ENCODE measurements at regions not wholly inside any gene's neighbourhood (a gene's known extent, or its start where the extent isn't known, plus 50 kb on each side); places are given as distances from the start of the nearest gene placed in this dataset.

GRCh38 chr7:45296748-45297147 is 139.2 kb downstream of the RAMP3 start:
- TF ChIP-seq CTCF (IDR thresholded peaks at IDR 0.05) (no peak), EZH2 (IDR thresholded peaks at IDR 0.05) (no peak)

Data from neural progenitor cell (in vitro differentiated cells).